HL-60 (cell line): ENCODE measurements at regions not wholly inside any gene's neighbourhood (a gene's known extent, or its start where the extent isn't known, plus 50 kb on each side); places are given as distances from the start of the nearest gene placed in this dataset.

Source experiments
- CTCF ChIP-seq: IDR thresholded peaks from one replicate; pipeline ENCODE4 v1.5.1; 2011; ENCODE audit warnings: low read length, control low read depth, inconsistent platforms; ENCODE audit not compliant: insufficient read depth
- GABPA ChIP-seq: IDR thresholded peaks from 2 replicates; pipeline ENCODE4 v1.6.1; 2012; ENCODE audit warnings: low read depth
- POLR2AphosphoS5 ChIP-seq: IDR thresholded peaks from 2 replicates; pipeline ENCODE4 v1.6.1; 2012; ENCODE audit warnings: low read depth
- REST ChIP-seq: IDR thresholded peaks from 2 replicates; pipeline ENCODE4 v1.6.1; 2012; ENCODE audit warnings: low read depth; ENCODE audit not compliant: insufficient replicate concordance
- SPI1 ChIP-seq: IDR thresholded peaks from 2 replicates; pipeline ENCODE4 v1.6.1; 2012; ENCODE audit warnings: low read depth, mild to moderate bottlenecking, borderline replicate concordance

- TF ChIP-seq CTCF (no peak), POLR2AphosphoS5 (no peak), GABPA (no peak), SPI1 (no peak), REST (no peak)
Observed at GRCh38 chr13:30108216-30108912, 199.0 kb downstream of the KATNAL1 start.
